GM12878 (cell line): ENCODE measurements at regions not wholly inside any gene's neighbourhood (a gene's known extent, or its start where the extent isn't known, plus 50 kb on each side); places are given as distances from the start of the nearest gene placed in this dataset.

Source experiments
- ATAC-seq: fragments of 200-7000 bp; cut with Tn5 transposase; 3 replicates; pipeline ENCODE4 v1.9.1; 2020; ENCODE audit warnings: mild to moderate bottlenecking, moderate library complexity
- BruUV-seq: library from RNA; stranded (reverse); fragments of 400-500 nt; replicated peaks from 2 replicates; lab custom pipeline; 2021; lab: Mats Ljungman, UMichigan
- CTCF ChIA-PET: fragments of 300-600 bp; sonication (Branson Sonifier 250); formaldehyde crosslinking; extraction: SDS; loops from one replicate; lab custom pipeline; 2021; ENCODE audit warnings: inconsistent platforms; lab: Yijun Ruan, JAX
- POLR2A ChIA-PET: fragments of 350-600 bp; formaldehyde crosslinking; extraction: SDS; loops from one replicate; lab custom pipeline; 2021; ENCODE audit warnings: inconsistent platforms; lab: Charles Lee
- RAD21 ChIA-PET: fragments of 300-600 bp; sonication (Branson Sonifier 250); formaldehyde crosslinking; loops from one replicate; lab custom pipeline; 2023; ENCODE audit warnings: antibody characterized with exemption; ENCODE audit not compliant: unreplicated experiment; lab: Charles Lee
- SMC1A ChIA-PET: fragments of 300-600 bp; sonication (Branson Sonifier 250); formaldehyde crosslinking; loops from one replicate; lab custom pipeline; 2023; ENCODE audit not compliant: unreplicated experiment, uncharacterized antibody; lab: Charles Lee
- DNase-seq: peaks from one replicate; pipeline ENCODE4 v3.0.0-alpha.2; 2011; ENCODE audit warnings: low read depth, low spot score
- FAIRE-seq: peaks from 3 replicates; lab custom pipeline; 2011; peaks lifted over from hg19 to GRCh38; lab: Jason Lieb, UNC
- H2AFZ ChIP-seq: 2 replicates; pipeline ENCODE4 v1.6.0; 2011; ENCODE audit warnings: low read depth, low read length, control low read depth; ENCODE audit not compliant: control insufficient read depth
- H3K27ac ChIP-seq: 2 replicates; pipeline ENCODE4 v1.5.1; 2011; ENCODE audit warnings: control low read depth; ENCODE audit not compliant: control insufficient read depth, insufficient read depth
- H3K27me3 ChIP-seq, 2 experiments: replicated peaks in 1 of 2; 2 replicates each; pipeline versions ENCODE4 v1.6.0 to v1.6.1; 2011; ENCODE audit warnings: low read length in 1 of 2; ENCODE audit not compliant: control insufficient read depth in 2 of 2, insufficient read depth in 2 of 2
- H3K36me3 ChIP-seq, 2 experiments: 2 replicates each; pipeline ENCODE4 v1.5.1; 2011; ENCODE audit warnings: low read length in 1 of 2; ENCODE audit not compliant: control insufficient read depth in 2 of 2, insufficient read depth in 2 of 2
- H3K4me1 ChIP-seq: 2 replicates; pipeline ENCODE4 v1.6.1; 2011; ENCODE audit warnings: mild to moderate bottlenecking, low read length, moderate library complexity, mixed read lengths; ENCODE audit not compliant: control insufficient read depth, insufficient read depth
- H3K4me2 ChIP-seq: 2 replicates; pipeline ENCODE4 v1.6.0; 2011; ENCODE audit warnings: control low read depth; ENCODE audit not compliant: control insufficient read depth, insufficient read depth
- H3K4me3 ChIP-seq: fragments of 200-600 bp; sonication (generic); 2 replicates; pipeline ENCODE4 v1.5.1; 2016
- H3K79me2 ChIP-seq: 2 replicates; pipeline ENCODE4 v1.6.0; 2011; ENCODE audit warnings: low read length; ENCODE audit not compliant: control insufficient read depth, insufficient read depth
- H3K9ac ChIP-seq: 2 replicates; pipeline ENCODE4 v1.8.0; 2011; ENCODE audit warnings: low read length, control low read depth, mixed read lengths; ENCODE audit not compliant: control insufficient read depth, insufficient read depth
- H3K9me3 ChIP-seq: replicated peaks from 3 replicates; pipeline ENCODE4 v1.5.1; 2011; ENCODE audit warnings: mild to moderate bottlenecking, low read length; ENCODE audit not compliant: control insufficient read depth, insufficient read depth
- H4K20me1 ChIP-seq: 2 replicates; pipeline ENCODE4 v1.6.0; 2011; ENCODE audit not compliant: control insufficient read depth, insufficient read depth
- MEF2A ChIP-seq: IDR thresholded peaks from 2 replicates; pipeline ENCODE4 v1.6.1; 2011; ENCODE audit warnings: low read depth, mild to moderate bottlenecking, low read length, moderate library complexity; ENCODE audit not compliant: insufficient read depth
- SRF ChIP-seq, 2 experiments: IDR thresholded peaks; 2 replicates each; pipeline ENCODE4 v1.6.1; 2011; ENCODE audit warnings: low read depth in 2 of 2, low read length in 2 of 2, mild to moderate bottlenecking in 1 of 2, moderate library complexity in 1 of 2
- SUZ12 ChIP-seq: fragments of 200-600 bp; sonication (generic); IDR thresholded peaks from one replicate; pipeline ENCODE4 v1.6.1; 2018; ENCODE audit warnings: antibody characterized with exemption, mild to moderate bottlenecking; ENCODE audit not compliant: unreplicated experiment
- WRNIP1 ChIP-seq: IDR thresholded peaks from 2 replicates; pipeline ENCODE4 v1.6.1; 2011; ENCODE audit warnings: low read depth, low read length, improper control_type of control experiment, borderline replicate concordance
- ZNF24 ChIP-seq: fragments of 450-650 bp; IDR thresholded peaks from 2 replicates; pipeline ENCODE4 v1.6.1; 2017; ENCODE audit warnings: antibody characterized with exemption, mild to moderate bottlenecking
- WGBS: methylation state at CpG from one replicate; pipeline ENCODE4 v1.1.6; 2016; ENCODE audit warnings: low lambda C conversion rate; ENCODE audit not compliant: insufficient replicate concordance, insufficient coverage; ENCODE audit errors: missing lambda C conversion rate; 5-methylcytosine and 5-hydroxymethylcytosine counted together
- in situ Hi-C: fragments of 300-500 bp; cut with MboI; formaldehyde crosslinking; loops from 9 replicates; pipeline ENCODE4 v1.14.3; 2018; ENCODE audit warnings: mixed read lengths
- intact Hi-C: fragments of 100-400 bp; cut with micrococcal nuclease; formaldehyde crosslinking; loops from one replicate; pipeline ENCODE4 v1.14.2; 2022; ENCODE audit not compliant: unreplicated experiment
- TF ChIP-seq, protein P1 (sequence below): fragments of 450-650 bp; IDR thresholded peaks from 2 replicates; pipeline ENCODE4 v1.6.1; 2017; ENCODE audit warnings: mild to moderate bottlenecking
- TF ChIP-seq, protein P2 (sequence below): IDR thresholded peaks from 2 replicates; pipeline ENCODE4 v1.6.1; 2011; ENCODE audit warnings: low read depth, mild to moderate bottlenecking, low read length, moderate library complexity, borderline replicate concordance; ENCODE audit errors: extremely low read depth
- TF ChIP-seq, protein P3 (sequence below): fragments of 450-650 bp; conservative IDR thresholded peaks from 2 replicates; pipeline ENCODE4 v1.6.1; 2017; ENCODE audit warnings: mild to moderate bottlenecking, moderate library complexity
- TF ChIP-seq, protein P4 (sequence below): fragments of 450-650 bp; IDR thresholded peaks from 2 replicates; pipeline ENCODE4 v1.6.1; 2016; ENCODE audit warnings: mild to moderate bottlenecking, moderate library complexity, borderline replicate concordance

DNA sequence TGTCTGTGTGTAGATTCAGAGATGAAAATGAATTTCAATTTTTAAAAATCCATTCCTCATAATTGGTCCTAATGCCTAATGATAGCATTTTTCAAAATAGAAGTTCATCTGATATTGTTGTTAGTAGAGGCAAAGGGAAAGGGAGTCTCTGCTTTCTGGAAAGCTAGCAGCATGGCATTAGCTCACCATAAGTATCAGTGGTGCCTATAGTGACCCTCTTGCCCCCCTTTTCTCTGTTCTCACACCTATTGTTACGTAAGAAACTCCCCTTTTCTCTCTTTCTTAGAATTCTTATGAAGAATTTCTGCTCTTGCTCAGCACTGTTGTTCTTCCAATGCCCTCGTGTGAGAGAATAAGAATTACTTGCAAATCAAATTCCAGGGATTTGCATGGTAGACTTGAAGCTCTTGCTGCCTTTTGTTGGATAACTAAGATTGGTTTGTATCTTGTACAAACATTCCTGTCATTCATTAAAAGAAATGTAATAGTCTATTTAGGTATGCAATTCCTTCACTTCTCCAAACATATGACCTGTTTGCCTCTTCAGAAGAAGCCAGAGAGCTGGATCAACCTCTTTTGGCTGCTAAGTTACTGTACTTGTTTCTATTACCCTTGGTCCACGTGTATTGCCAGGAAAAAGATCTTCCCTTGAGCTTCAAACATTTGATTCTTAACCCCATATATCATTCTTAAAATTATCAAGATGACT lies 69.2 kb upstream of the MAGI3 start (continued):
- TF ChIP-seq, protein P1, sequence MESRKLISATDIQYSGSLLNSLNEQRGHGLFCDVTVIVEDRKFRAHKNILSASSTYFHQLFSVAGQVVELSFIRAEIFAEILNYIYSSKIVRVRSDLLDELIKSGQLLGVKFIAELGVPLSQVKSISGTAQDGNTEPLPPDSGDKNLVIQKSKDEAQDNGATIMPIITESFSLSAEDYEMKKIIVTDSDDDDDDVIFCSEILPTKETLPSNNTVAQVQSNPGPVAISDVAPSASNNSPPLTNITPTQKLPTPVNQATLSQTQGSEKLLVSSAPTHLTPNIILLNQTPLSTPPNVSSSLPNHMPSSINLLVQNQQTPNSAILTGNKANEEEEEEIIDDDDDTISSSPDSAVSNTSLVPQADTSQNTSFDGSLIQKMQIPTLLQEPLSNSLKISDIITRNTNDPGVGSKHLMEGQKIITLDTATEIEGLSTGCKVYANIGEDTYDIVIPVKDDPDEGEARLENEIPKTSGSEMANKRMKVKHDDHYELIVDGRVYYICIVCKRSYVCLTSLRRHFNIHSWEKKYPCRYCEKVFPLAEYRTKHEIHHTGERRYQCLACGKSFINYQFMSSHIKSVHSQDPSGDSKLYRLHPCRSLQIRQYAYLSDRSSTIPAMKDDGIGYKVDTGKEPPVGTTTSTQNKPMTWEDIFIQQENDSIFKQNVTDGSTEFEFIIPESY = no peak
- TF ChIP-seq SRF (IDR thresholded peaks at IDR 0.05; ENCODE audit: low read depth in 2 of 2, low read length in 2 of 2) = no peak
- no peak for TF ChIP-seq SUZ12
- TF ChIP-seq, protein P2, sequence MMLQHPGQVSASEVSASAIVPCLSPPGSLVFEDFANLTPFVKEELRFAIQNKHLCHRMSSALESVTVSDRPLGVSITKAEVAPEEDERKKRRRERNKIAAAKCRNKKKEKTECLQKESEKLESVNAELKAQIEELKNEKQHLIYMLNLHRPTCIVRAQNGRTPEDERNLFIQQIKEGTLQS = no peak
- no peak for TF ChIP-seq MEF2A
- TF ChIP-seq, protein P3, sequence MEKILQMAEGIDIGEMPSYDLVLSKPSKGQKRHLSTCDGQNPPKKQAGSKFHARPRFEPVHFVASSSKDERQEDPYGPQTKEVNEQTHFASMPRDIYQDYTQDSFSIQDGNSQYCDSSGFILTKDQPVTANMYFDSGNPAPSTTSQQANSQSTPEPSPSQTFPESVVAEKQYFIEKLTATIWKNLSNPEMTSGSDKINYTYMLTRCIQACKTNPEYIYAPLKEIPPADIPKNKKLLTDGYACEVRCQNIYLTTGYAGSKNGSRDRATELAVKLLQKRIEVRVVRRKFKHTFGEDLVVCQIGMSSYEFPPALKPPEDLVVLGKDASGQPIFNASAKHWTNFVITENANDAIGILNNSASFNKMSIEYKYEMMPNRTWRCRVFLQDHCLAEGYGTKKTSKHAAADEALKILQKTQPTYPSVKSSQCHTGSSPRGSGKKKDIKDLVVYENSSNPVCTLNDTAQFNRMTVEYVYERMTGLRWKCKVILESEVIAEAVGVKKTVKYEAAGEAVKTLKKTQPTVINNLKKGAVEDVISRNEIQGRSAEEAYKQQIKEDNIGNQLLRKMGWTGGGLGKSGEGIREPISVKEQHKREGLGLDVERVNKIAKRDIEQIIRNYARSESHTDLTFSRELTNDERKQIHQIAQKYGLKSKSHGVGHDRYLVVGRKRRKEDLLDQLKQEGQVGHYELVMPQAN = no peak

DNA sequence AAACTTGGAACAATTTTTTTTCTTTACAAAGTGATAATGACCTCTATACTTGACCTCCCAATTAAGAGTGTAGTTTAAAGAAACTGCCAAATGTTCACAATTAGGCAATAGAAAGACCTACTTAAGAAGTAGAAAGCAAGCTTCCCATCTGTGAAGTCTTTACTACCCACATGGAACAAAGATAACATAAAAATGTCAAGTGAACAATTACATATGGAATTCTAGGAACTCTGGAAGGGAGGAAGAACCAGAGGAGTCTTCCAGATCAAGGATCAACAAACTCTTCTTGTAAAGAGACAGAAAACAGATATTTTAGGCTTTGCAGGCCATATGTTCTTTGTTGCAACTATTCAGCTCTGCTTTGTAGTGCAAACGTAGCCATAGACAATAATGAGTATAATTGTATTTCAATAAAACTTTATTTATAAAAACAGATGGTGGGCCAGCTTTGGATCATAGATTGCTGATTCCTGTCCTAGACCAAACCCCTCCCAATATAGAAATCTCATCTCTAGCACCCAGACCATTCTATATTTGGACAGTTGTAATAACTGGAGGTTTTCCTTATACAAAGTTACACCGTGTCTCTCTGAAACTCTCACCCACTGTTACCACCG lies 68.4 kb upstream of the MAGI3 start:
- no peaks in the 10 kb centered on the region for H3K4me1 ChIP-seq
- FAIRE-seq = no peak
- no peak overlapping the region for H2AFZ ChIP-seq
- ChIA-PET CTCF (no interaction called here), SMC1A (interaction anchor here (0.7 kb wide), 1 partner anchor 15 kb away, joined by 4 read pairs; no protein-coding TSS in a partner anchor), POLR2A (no interaction called here), RAD21 (no interaction called here)
- TF ChIP-seq ZNF24 (no peak), WRNIP1 (no peak)
- TF ChIP-seq, protein P4, sequence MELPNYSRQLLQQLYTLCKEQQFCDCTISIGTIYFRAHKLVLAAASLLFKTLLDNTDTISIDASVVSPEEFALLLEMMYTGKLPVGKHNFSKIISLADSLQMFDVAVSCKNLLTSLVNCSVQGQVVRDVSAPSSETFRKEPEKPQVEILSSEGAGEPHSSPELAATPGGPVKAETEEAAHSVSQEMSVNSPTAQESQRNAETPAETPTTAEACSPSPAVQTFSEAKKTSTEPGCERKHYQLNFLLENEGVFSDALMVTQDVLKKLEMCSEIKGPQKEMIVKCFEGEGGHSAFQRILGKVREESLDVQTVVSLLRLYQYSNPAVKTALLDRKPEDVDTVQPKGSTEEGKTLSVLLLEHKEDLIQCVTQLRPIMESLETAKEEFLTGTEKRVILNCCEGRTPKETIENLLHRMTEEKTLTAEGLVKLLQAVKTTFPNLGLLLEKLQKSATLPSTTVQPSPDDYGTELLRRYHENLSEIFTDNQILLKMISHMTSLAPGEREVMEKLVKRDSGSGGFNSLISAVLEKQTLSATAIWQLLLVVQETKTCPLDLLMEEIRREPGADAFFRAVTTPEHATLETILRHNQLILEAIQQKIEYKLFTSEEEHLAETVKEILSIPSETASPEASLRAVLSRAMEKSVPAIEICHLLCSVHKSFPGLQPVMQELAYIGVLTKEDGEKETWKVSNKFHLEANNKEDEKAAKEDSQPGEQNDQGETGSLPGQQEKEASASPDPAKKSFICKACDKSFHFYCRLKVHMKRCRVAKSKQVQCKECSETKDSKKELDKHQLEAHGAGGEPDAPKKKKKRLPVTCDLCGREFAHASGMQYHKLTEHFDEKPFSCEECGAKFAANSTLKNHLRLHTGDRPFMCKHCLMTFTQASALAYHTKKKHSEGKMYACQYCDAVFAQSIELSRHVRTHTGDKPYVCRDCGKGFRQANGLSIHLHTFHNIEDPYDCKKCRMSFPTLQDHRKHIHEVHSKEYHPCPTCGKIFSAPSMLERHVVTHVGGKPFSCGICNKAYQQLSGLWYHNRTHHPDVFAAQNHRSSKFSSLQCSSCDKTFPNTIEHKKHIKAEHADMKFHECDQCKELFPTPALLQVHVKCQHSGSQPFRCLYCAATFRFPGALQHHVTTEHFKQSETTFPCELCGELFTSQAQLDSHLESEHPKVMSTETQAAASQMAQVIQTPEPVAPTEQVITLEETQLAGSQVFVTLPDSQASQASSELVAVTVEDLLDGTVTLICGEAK = peak; percentile 55; the same call in 1 of the 2 replicates
- no peak for ATAC-seq
- no TSS peak for BruUV-seq
- H3K36me3 ChIP-seq = no peaks in the 10 kb centered on the region
- H3K4me3 ChIP-seq = no peak overlapping the region
- no peak overlapping the region for H3K9ac ChIP-seq
- in situ Hi-C loops (no loop called here), intact Hi-C loops (no loop called here)
- H3K27me3 ChIP-seq = no peaks in the 10 kb centered on the region
- H3K9me3 ChIP-seq = no peaks in the 10 kb centered on the region
- H4K20me1 ChIP-seq = no peaks in the 10 kb centered on the region
- H3K79me2 ChIP-seq = no peaks in the 10 kb centered on the region
- H3K4me2 ChIP-seq = no peak overlapping the region
- no peak for DNase-seq
- 17% methylated on average over 3 of the region's 3 CpGs for WGBS
- H3K27ac ChIP-seq = no peak overlapping the region
